ENCODE measurements at regions not wholly inside any gene's neighbourhood (a gene's known extent, or its start where the extent isn't known, plus 50 kb on each side); places are given as distances from the start of the nearest gene placed in this dataset.

GRCh38 chr14:97718886-97719442, 921.8 kb downstream of the VRK1 start:
- TF ChIP-seq POLR2A (IDR thresholded peaks at IDR 0.05) (no peak), CTCF (IDR thresholded peaks at IDR 0.05) (no peak)
